HG03469 (cell line): ENCODE measurements at regions not wholly inside any gene's neighbourhood (a gene's known extent, or its start where the extent isn't known, plus 50 kb on each side); places are given as distances from the start of the nearest gene placed in this dataset.
"Not testable (repeated sequence)": the region's sequence is repeated elsewhere in the genome, so short reads cannot be mapped to it uniquely, and the experiment has no call there.

Source experiments
- ATAC-seq: cut with Tn5 transposase; IDR thresholded peaks from one replicate; pipeline ENCODE4 v1.9.1; 2021; ENCODE audit warnings: mild to moderate bottlenecking, moderate library complexity, moderate number of reproducible peaks; ENCODE audit not compliant: unreplicated experiment

GRCh38 chr7:55743454-55743717, 119.2 kb downstream of the SEPTIN14 start:
- ATAC-seq: not testable (repeated sequence)

DNA sequence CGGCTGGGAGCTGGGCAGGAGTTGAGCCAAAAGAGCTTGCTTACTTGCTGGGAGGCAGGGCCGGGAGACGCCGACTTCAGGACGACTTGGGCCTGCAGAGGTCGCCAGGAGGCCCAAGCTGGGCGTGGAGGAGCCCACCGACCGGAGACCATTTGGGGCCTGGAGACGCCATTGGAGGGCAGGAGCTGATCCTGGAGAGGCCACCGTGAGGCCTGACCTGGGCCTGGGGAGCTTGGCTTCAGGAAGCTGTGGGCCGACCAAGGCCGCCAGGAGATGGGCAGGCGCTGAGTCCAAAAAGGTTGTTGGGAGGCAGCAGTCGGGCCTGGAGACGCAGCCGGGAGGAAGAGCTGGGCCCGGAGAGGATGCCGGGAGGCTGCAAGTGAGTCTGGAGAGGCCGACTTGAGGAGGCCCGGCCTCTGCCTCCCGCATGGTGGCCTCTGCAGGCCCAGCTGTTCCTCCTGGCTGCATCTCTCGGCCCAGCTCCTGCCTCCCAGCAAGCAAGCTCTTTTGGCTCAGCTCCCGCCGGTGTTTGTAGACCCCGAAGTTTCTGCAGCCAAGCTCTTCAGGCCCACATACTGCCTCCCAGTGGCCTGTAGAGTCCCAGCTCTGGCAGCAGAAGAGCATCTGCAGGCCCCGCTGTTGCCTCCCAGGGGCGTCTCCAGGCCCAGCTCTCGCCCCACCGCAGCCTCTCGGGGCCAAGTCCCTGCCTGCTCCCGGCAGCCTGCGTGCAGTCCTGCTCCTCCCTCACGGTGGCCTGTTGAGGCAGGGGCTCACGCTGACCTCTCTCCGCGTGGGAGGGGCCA, 119.7 kb downstream of the SEPTIN14 start:
- ATAC-seq: not testable (repeated sequence)

- not testable (repeated sequence) for ATAC-seq
These were observed 120.6 kb downstream of the SEPTIN14 start for GRCh38 chr7:55741721-55742631.

DNA sequence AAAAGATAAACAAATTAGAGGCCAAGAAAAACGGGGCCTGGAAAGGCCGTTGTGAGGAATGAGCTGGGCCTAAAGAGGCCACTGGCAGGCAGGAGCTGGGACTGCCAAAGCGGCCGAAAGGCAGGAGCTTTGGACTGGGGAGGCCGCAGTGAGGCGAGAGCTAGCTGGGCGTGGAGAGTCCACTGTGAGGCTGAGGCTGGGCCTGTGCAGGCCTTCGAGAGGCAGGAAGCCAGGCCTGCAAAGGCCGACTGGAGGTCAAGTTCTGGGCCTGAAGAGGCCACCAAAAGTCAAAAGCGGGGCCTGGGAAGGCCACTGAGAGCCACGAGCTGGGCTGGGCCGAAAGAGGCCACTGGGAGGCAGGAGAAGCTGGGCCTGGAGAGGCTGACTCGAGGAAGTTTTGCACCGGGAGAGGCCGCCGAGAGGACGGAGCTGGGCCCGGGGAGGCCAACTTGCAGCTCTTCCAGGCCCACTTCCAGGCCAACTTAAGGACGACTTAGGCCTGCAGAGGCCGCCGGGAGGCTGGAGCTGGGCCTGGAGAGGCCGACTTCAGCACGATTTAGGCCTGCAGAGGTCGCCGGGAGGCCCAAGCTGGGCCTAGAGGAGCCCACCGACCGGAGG, 121.8 kb downstream of the SEPTIN14 start:
- ATAC-seq: not testable (repeated sequence)

DNA sequence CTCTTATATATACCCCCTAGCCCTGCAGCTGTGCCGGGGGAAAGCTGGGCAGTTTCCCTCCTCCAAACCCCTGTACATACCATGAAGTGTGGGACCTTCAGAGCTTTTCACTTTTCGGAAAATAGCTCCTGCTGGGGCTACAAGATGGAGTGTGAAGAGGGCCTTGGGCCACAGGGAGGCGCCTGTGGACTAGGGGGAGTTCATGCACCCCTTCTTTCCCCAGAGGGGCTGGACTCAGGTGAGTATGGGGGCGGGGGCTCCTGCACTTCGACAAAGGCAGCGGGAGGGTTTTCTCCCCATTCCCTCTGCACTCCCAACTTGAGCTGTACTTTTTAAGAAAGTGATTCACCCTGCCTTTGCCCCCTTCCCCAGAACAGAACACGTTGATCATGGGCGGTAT, 122.5 kb downstream of the SEPTIN14 start:
- ATAC-seq: not testable (repeated sequence)

- ATAC-seq: not testable (repeated sequence)
These were observed 125.8 kb downstream of the SEPTIN14 start for GRCh38 chr7:55736641-55737221.

GRCh38 chr7:55733241-55734140, 129.1 kb downstream of the SEPTIN14 start:
- no peak for ATAC-seq

- no peak for ATAC-seq
These were observed 130.6 kb downstream of the SEPTIN14 start for GRCh38 chr7:55731931-55732330.

DNA sequence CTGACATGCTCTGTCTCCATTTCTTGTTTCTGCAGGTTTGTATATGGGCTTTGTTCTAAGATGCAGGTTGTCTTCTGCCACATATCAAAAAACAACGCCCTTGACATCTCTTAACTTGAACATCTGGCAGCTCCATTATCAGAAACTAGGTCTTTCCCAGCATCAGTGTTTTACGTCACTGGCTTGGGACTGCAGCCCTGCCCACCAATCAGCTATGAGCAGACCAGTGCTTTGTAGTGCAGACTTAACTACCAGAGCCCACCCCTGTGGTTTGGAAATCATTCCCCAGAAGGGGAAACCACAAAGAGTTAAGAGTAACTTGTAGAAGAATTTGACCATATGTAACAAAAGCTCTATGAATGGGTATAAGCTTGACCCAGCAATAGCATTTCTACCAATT, 132.4 kb downstream of the SEPTIN14 start:
- no peak for ATAC-seq

DNA sequence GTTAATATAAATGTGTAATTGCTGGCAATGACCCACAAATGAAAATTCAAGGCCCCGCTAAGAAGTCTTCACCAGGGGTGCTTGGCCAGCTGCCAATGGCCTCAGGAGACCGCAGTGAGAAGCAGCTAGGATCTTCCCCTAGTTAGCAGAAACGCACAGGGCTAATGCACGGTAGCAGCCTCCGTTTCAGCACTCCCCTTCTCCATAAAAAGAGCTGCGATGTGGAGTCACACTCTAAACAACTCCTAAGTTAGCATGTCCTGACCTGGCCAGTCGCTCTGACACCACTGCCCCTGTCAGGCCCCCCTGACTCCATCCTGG, 139.0 kb downstream of the SEPTIN14 start:
- ATAC-seq: no peak

DNA sequence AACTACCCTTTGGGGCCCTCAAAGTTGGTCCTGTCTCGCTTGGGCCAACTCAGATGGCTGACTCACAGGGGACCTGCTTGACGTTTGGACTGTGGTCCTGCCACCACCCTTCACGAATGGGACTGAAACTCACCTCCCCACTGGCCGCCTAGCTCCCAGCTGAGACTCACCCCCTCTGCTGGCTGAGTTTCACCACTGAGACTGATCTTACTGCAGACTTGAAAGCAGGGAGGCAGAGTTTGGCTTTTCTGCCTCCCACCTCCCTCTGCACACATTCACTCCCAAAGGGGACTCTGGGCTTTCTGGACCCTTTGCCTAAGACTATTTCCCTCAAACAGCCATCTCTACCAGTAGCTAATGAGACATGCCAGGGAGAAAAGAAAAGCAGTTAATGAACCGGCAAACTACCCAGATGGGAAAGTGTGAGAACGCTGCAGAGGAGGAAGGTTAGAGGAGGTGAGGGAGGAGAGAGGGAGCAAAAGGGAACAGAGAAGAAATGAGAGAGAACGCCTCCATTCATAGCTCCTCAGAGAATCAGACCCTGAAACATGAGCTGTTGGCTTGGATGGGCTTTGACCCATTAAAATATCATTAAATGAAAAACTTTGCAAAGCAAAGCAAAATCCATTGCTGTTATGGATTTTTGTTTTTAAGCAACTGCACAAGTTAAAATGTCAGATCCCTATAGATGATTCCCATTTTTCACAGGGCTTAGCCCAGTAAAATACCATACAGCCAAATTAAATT, 139.5 kb downstream of the SEPTIN14 start:
- peak; percentile 89 for ATAC-seq

DNA sequence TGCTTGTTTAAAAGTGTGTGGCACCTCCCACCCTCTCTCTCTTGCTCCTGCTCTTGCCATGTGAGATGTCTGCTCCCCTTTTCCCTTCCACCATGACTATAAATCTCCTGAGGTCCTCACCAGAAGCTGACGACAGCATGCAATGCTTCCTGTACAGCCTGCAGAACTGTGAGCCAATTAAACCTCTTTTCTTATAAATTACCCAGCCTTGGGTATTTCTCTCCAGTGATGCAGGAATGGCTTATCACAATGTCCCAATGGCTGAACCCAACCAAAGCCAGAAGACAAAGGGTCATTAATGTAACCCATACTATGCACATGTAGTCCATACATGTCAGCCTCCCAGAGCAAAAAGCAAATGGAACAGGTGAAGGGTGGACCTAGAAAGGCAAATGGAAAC, 141.5 kb downstream of the SEPTIN14 start:
- ATAC-seq: not testable (repeated sequence)

GRCh38 chr7:55715247-55715867, 143.1 kb upstream of the VOPP1 start:
- ATAC-seq: not testable (repeated sequence)

DNA sequence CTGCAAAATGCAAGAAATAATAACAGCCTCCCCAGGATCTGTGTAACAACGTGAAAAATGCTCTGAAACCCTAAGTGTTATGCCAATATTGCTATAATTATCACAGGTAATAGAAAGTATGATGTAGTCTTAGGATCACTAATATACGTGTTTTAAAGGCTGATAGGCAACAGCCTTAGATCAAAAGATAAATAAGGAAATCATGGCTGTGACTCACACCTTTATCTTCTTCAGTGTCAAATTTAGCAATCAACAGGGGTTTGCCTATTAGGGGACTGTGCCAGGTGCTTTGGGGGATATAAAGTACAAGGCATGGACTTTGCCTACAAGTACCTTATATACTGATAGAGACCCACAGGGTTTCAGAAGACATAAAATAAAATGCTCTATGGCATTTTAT, 142.1 kb upstream of the VOPP1 start:
- ATAC-seq: not testable (repeated sequence)

GRCh38 chr7:55710312-55710711, 138.0 kb upstream of the VOPP1 start:
- not testable (repeated sequence) for ATAC-seq

GRCh38 chr7:55708028-55708427, 135.7 kb upstream of the VOPP1 start:
- not testable (repeated sequence) for ATAC-seq

- ATAC-seq: not testable (repeated sequence)
These were observed 135.1 kb upstream of the VOPP1 start for GRCh38 chr7:55707410-55707809.

GRCh38 chr7:55706451-55707195, 134.3 kb upstream of the VOPP1 start:
- ATAC-seq: not testable (repeated sequence)
